RWPE1 (cell line): ENCODE measurements at regions not wholly inside any gene's neighbourhood (a gene's known extent, or its start where the extent isn't known, plus 50 kb on each side); places are given as distances from the start of the nearest gene placed in this dataset.
"Not testable (repeated sequence)": the region's sequence is repeated elsewhere in the genome, so short reads cannot be mapped to it uniquely, and the experiment has no call there.

Source experiments
- CTCF ChIA-PET: fragments of 350-600 bp; sonication (Branson Sonifier 250); formaldehyde crosslinking; extraction: SDS; loops from one replicate; lab custom pipeline; 2021; lab: Yijun Ruan, JAX
- POLR2A ChIA-PET: fragments of 400-600 bp; formaldehyde crosslinking; extraction: SDS; loops from one replicate; lab custom pipeline; 2020; ENCODE audit warnings: antibody characterized with exemption; ENCODE audit not compliant: low non-redundant PET; lab: Yijun Ruan, JAX
- DNase-seq: peaks from one replicate; pipeline ENCODE4 v3.0.0; 2012; ENCODE audit warnings: low spot score
- H3K27ac ChIP-seq: fragments of 450-650 bp; 2 replicates; pipeline ENCODE4 v1.5.1; 2017
- CTCF ChIP-seq: fragments of 450-650 bp; conservative IDR thresholded peaks from 2 replicates; pipeline ENCODE4 v1.5.1; 2017; ENCODE audit warnings: low read depth, mild to moderate bottlenecking

- ChIA-PET CTCF (no interaction called here), POLR2A (no interaction called here)
- no peak for DNase-seq
- H3K27ac ChIP-seq = no peak overlapping the region
- no peak for TF ChIP-seq CTCF
These were observed 981.8 kb downstream of the SLC16A7 start for GRCh38 chr12:60577607-60578006.

GRCh38 chr12:60587664-60588063, 991.8 kb downstream of the SLC16A7 start:
- POLR2A ChIA-PET, DNase-seq, H3K27ac ChIP-seq, CTCF ChIA-PET: not testable (repeated sequence)

GRCh38 chr12:60594035-60594711, 998.3 kb downstream of the SLC16A7 start:
- H3K27ac ChIP-seq = no peak overlapping the region
- CTCF ChIA-PET = no interaction called here
- no peak for DNase-seq
- TF ChIP-seq CTCF = no peak
- POLR2A ChIA-PET = no interaction called here

GRCh38 chr12:60602601-60603000, 1006.8 kb downstream of the SLC16A7 start:
- no peak for TF ChIP-seq CTCF

GRCh38 chr12:60603475-60603874, 1007.6 kb downstream of the SLC16A7 start:
- POLR2A ChIA-PET, H3K27ac ChIP-seq, CTCF ChIA-PET, DNase-seq: not testable (repeated sequence)

More at GRCh38 chr12:60602601-60603000, 1006.8 kb downstream of the SLC16A7 start:
- POLR2A ChIA-PET = no interaction called here
- CTCF ChIA-PET = no interaction called here
- H3K27ac ChIP-seq = no peak overlapping the region
- DNase-seq = no peak

GRCh38 chr12:60616400-60616799, 1020.6 kb downstream of the SLC16A7 start:
- POLR2A ChIA-PET = no interaction called here
- no peak for DNase-seq
- no peak overlapping the region for H3K27ac ChIP-seq
- CTCF ChIA-PET = interaction anchor here (0.6 kb wide), 1 partner anchor 20 kb away, joined by 3 read pairs; no protein-coding TSS in a partner anchor
- TF ChIP-seq CTCF = no peak

GRCh38 chr12:60630796-60631195, 1035.0 kb downstream of the SLC16A7 start:
- CTCF ChIA-PET = no interaction called here
- TF ChIP-seq CTCF = no peak
- DNase-seq = peak; percentile 4
- POLR2A ChIA-PET = no interaction called here
- no peak overlapping the region for H3K27ac ChIP-seq
